Neural crest cell (in vitro differentiated cells): ENCODE measurements at regions not wholly inside any gene's neighbourhood (a gene's known extent, or its start where the extent isn't known, plus 50 kb on each side); places are given as distances from the start of the nearest gene placed in this dataset.

ENCODE experiments used
- DNase-seq: peaks from one replicate; pipeline ENCODE4 v3.0.0; 2021; ENCODE audit warnings: low read depth, mixed read lengths, low spot score
- H3K27ac Mint-ChIP-seq: one replicate; pipeline ENCODE4 v1.8.0; 2021; ENCODE audit warnings: mild to moderate bottlenecking, mixed read lengths; ENCODE audit not compliant: unreplicated experiment
- H3K27me3 Mint-ChIP-seq: 2 replicates; pipeline ENCODE4 v1.8.0; 2021; ENCODE audit warnings: low read depth, mild to moderate bottlenecking, mixed read lengths
- H3K36me3 Mint-ChIP-seq: 2 replicates; pipeline ENCODE4 v1.8.0; 2021; ENCODE audit warnings: low read depth, mild to moderate bottlenecking, mixed read lengths
- H3K4me1 Mint-ChIP-seq: 2 replicates; pipeline ENCODE4 v1.8.0; 2021; ENCODE audit warnings: mixed read lengths
- H3K4me3 Mint-ChIP-seq: one replicate; pipeline ENCODE4 v1.8.0; 2021; ENCODE audit warnings: mild to moderate bottlenecking, mixed read lengths
- H3K9me3 Mint-ChIP-seq: 2 replicates; pipeline ENCODE4 v1.8.0; 2021; ENCODE audit warnings: mixed read lengths
- CTCF ChIP-seq: fragments of 200-600 bp; sonication (generic); conservative IDR thresholded peaks from 2 replicates; pipeline ENCODE4 v1.5.0; 2021; ENCODE audit warnings: antibody characterized with exemption, mild to moderate bottlenecking

- TF ChIP-seq CTCF = no peak
- Mint-ChIP-seq H3K4me1 (peaks cover 11% of the 10 kb centered on the region), H3K9me3 (no peaks in the 10 kb centered on the region), H3K27me3 (no peaks in the 10 kb centered on the region), H3K27ac (no peak overlapping the region), H3K4me3 (no peak overlapping the region), H3K36me3 (no peaks in the 10 kb centered on the region)
- no peak for DNase-seq
Observed at GRCh38 chr3:144544871-144545270, 573.2 kb downstream of the DIPK2A start.

DNA sequence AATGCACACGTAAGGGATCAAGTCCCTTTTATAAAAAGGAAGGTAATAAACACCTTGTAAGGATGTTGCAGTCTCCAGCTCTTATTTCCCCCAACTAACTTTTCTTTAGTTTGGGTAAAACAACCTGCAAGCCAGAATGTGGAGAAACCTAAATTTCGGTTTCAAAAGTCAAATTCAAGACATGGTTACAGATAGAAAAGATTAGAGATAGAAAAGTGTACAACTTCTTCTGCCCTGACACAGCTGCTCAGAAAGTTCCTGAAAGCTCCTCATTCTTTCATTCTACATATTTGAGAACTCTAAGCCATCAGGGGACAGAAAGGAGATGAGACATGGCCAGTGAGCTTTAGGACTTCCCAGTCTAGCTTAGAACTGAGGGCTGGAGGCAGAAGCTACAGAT lies 574.9 kb downstream of the DIPK2A start:
- no peaks in the 10 kb centered on the region for H3K36me3 Mint-ChIP-seq
- no peak overlapping the region for H3K4me3 Mint-ChIP-seq
- H3K4me1 Mint-ChIP-seq = peaks cover 11% of the 10 kb centered on the region
- TF ChIP-seq CTCF = no peak
- DNase-seq = no peak
- H3K27me3 Mint-ChIP-seq = no peaks in the 10 kb centered on the region
- no peak overlapping the region for H3K27ac Mint-ChIP-seq
- H3K9me3 Mint-ChIP-seq = no peaks in the 10 kb centered on the region

DNA sequence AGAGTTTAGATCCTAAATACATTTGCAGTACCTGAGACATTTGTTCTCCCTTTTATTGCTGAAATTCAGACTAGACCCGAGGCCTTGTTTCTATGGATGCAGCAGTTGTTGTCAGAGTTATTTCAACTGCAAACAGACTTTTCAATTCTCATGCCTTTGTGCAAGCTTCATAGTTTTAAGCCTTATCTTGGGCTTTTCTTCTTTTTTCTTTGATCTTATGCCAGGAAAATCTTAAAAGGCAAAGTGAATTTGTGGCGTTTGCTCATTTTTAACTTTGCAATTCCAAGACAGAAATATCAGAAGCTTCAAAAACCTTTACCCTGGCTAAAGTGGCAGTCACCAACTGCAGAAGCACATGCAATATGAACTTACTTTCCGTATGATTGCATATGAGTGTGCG lies 576.7 kb downstream of the DIPK2A start:
- no peak for TF ChIP-seq CTCF
- H3K36me3 Mint-ChIP-seq = no peaks in the 10 kb centered on the region
- H3K27ac Mint-ChIP-seq = no peak overlapping the region
- no peak for DNase-seq
- H3K27me3 Mint-ChIP-seq = no peaks in the 10 kb centered on the region
- peaks cover 11% of the 10 kb centered on the region for H3K4me1 Mint-ChIP-seq
- no peaks in the 10 kb centered on the region for H3K9me3 Mint-ChIP-seq
- H3K4me3 Mint-ChIP-seq = no peak overlapping the region

DNA sequence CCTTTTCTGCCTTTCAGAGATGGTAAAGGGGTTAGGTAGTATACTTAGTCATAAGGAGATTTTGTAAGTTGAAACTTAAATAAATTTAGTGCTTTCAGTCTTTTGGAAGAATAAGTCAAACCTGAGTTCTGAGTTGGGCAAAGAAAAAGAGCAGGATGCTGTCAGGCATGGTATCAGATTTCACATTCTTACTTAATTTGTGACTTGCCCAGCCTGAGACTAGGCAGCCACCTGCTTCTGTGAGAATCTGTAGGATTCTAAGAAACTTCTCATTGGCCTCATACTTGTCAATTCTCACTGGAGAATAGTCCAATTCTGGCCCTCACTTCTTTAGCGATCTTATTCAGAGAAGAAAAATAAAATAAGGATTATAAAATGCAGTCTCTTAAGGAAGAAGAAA lies 577.5 kb downstream of the DIPK2A start:
- no peak for DNase-seq
- Mint-ChIP-seq H3K36me3 (no peaks in the 10 kb centered on the region), H3K27ac (no peak overlapping the region)

GRCh38 chr3:144552346-144553057 lies 580.9 kb downstream of the DIPK2A start:
- Mint-ChIP-seq H3K9me3 (no peaks in the 10 kb centered on the region), H3K27me3 (no peaks in the 10 kb centered on the region), H3K27ac (no peak overlapping the region), H3K4me3 (no peak overlapping the region), H3K4me1 (peaks cover 11% of the 10 kb centered on the region), H3K36me3 (no peaks in the 10 kb centered on the region)
- no peak for TF ChIP-seq CTCF
- DNase-seq = no peak

More for the DNA sequence above, 577.5 kb downstream of the DIPK2A start:
- H3K4me1 Mint-ChIP-seq = peaks cover 11% of the 10 kb centered on the region
- TF ChIP-seq CTCF = no peak
- H3K9me3 Mint-ChIP-seq = no peaks in the 10 kb centered on the region
- H3K4me3 Mint-ChIP-seq = no peak overlapping the region
- no peaks in the 10 kb centered on the region for H3K27me3 Mint-ChIP-seq
